GM23338 (cell line): ENCODE measurements at regions not wholly inside any gene's neighbourhood (a gene's known extent, or its start where the extent isn't known, plus 50 kb on each side); places are given as distances from the start of the nearest gene placed in this dataset.
"Not testable (repeated sequence)": the region's sequence is repeated elsewhere in the genome, so short reads cannot be mapped to it uniquely, and the experiment has no call there.

Experiments used
- EZH2 ChIP-seq: fragments of 200-600 bp; sonication (generic); IDR thresholded peaks from one replicate; pipeline ENCODE4 v1.8.0; 2017; ENCODE audit warnings: antibody characterized with exemption, mild to moderate bottlenecking, low read depth; ENCODE audit not compliant: unreplicated experiment
- EZH2phosphoT487 ChIP-seq: fragments of 200-600 bp; sonication (generic); IDR thresholded peaks from one replicate; pipeline ENCODE4 v1.8.1; 2018; ENCODE audit warnings: antibody characterized with exemption; ENCODE audit not compliant: unreplicated experiment
- POLR2AphosphoS5 ChIP-seq: IDR thresholded peaks from 2 replicates; pipeline ENCODE4 v1.6.1; 2016; ENCODE audit warnings: antibody characterized with exemption, low read depth
- ZNF331 ChIP-seq: fragments of 250-450 bp; sonication (Bioruptor Pico); IDR thresholded peaks from 2 replicates; pipeline ENCODE4 v1.5.0; 2020; ENCODE audit warnings: low read depth, mild to moderate bottlenecking, moderate library complexity
- TF ChIP-seq, protein P1 (sequence below), 2 experiments: fragments of 200-600 bp in 1 of 2; sonication (generic) in 1 of 2; conservative IDR thresholded peaks; 2 replicates each; pipeline versions ENCODE4 v1.5.1 to v1.6.1; 2016 to 2017; ENCODE audit warnings: antibody characterized with exemption in 2 of 2, low read depth in 2 of 2, mild to moderate bottlenecking in 2 of 2, moderate library complexity in 1 of 2
- TF ChIP-seq, protein P2 (sequence below): IDR thresholded peaks from one replicate; pipeline ENCODE4 v1.6.1; 2018; ENCODE audit warnings: antibody characterized with exemption; ENCODE audit not compliant: unreplicated experiment

DNA sequence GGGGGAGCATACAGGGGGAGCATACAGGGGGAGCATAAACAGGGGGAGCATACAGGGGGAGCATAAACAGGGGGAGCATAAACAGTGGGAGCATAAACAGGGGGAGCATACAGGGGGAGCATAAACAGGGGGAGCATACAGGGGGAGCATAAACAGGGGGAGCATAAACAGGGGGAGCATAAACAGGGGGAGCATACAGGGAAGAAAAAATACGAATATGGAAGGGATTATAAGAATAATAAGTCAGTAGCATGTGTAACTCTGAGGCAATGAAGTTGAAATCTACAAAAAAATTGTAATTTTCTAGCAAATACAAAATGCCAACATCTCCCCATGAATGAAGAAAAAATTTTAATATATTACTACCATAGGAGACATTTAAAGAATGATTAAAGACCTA, 101.3 kb upstream of the FOXQ1 start:
- TF ChIP-seq, protein P1, sequence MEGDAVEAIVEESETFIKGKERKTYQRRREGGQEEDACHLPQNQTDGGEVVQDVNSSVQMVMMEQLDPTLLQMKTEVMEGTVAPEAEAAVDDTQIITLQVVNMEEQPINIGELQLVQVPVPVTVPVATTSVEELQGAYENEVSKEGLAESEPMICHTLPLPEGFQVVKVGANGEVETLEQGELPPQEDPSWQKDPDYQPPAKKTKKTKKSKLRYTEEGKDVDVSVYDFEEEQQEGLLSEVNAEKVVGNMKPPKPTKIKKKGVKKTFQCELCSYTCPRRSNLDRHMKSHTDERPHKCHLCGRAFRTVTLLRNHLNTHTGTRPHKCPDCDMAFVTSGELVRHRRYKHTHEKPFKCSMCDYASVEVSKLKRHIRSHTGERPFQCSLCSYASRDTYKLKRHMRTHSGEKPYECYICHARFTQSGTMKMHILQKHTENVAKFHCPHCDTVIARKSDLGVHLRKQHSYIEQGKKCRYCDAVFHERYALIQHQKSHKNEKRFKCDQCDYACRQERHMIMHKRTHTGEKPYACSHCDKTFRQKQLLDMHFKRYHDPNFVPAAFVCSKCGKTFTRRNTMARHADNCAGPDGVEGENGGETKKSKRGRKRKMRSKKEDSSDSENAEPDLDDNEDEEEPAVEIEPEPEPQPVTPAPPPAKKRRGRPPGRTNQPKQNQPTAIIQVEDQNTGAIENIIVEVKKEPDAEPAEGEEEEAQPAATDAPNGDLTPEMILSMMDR (conservative IDR thresholded peaks at IDR 0.05; ENCODE audit: low read depth in 2 of 2), result not testable (repeated sequence)
- not testable (repeated sequence) for TF ChIP-seq EZH2phosphoT487; POLR2AphosphoS5; EZH2; ZNF331 (CRISPR knock-in tag)
- TF ChIP-seq, protein P2, sequence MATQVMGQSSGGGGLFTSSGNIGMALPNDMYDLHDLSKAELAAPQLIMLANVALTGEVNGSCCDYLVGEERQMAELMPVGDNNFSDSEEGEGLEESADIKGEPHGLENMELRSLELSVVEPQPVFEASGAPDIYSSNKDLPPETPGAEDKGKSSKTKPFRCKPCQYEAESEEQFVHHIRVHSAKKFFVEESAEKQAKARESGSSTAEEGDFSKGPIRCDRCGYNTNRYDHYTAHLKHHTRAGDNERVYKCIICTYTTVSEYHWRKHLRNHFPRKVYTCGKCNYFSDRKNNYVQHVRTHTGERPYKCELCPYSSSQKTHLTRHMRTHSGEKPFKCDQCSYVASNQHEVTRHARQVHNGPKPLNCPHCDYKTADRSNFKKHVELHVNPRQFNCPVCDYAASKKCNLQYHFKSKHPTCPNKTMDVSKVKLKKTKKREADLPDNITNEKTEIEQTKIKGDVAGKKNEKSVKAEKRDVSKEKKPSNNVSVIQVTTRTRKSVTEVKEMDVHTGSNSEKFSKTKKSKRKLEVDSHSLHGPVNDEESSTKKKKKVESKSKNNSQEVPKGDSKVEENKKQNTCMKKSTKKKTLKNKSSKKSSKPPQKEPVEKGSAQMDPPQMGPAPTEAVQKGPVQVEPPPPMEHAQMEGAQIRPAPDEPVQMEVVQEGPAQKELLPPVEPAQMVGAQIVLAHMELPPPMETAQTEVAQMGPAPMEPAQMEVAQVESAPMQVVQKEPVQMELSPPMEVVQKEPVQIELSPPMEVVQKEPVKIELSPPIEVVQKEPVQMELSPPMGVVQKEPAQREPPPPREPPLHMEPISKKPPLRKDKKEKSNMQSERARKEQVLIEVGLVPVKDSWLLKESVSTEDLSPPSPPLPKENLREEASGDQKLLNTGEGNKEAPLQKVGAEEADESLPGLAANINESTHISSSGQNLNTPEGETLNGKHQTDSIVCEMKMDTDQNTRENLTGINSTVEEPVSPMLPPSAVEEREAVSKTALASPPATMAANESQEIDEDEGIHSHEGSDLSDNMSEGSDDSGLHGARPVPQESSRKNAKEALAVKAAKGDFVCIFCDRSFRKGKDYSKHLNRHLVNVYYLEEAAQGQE, result not testable (repeated sequence)
